ENCODE measurements at regions not wholly inside any gene's neighbourhood (a gene's known extent, or its start where the extent isn't known, plus 50 kb on each side); places are given as distances from the start of the nearest gene placed in this dataset.

DNA sequence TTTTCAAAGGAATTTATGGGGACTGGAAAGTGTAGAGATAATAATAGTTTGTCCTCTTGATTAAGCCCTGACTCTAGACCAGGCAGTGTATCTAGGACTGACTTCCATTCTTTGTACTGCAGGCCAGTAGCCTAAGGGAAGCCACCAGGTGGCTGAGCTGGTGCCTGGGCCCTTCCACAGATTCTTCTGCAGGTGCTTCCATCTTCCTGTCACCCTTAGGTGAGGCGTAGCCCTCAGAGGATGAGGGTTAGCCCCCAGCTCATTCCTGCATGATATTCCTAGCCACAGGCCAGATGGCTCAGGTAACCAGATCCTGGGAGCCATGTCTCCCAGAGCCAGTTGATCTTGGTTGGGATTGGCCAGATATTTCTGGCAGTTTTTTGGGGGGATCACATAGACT lies 169.0 kb upstream of the IL12A start:
- Histone ChIP-seq H3K27ac (ENCODE audit: low read depth, low read length) (no peak overlapping the region), H4K20me1 (ENCODE audit: low read depth, low read length) (no peaks in the 10 kb centered on the region), H3K4me3 (ENCODE audit: insufficient read depth, low read length, poor library complexity, severe bottlenecking) (no peak overlapping the region), H3K4me2 (ENCODE audit: low read depth, low read length, poor library complexity, severe bottlenecking) (no peak overlapping the region), H3K9me2 (replicated peaks; ENCODE audit: insufficient read depth, low read length) (no peaks in the 10 kb centered on the region), H3K79me2 (ENCODE audit: insufficient read depth, low read length) (no peaks in the 10 kb centered on the region), H3K36me3 (ENCODE audit: low read length) (no peaks in the 10 kb centered on the region), H3K9me3 (ENCODE audit: insufficient read depth, low read length) (no peaks in the 10 kb centered on the region), H2AFZ (ENCODE audit: low read depth, low read length, severe bottlenecking) (no peak overlapping the region), H3F3A (ENCODE audit: insufficient read depth) (no peaks in the 10 kb centered on the region), H3K27me3 (ENCODE audit: low read length) (no peaks in the 10 kb centered on the region), H3K9ac (ENCODE audit: low read length) (no peak overlapping the region)
- TF ChIP-seq, protein P1, sequence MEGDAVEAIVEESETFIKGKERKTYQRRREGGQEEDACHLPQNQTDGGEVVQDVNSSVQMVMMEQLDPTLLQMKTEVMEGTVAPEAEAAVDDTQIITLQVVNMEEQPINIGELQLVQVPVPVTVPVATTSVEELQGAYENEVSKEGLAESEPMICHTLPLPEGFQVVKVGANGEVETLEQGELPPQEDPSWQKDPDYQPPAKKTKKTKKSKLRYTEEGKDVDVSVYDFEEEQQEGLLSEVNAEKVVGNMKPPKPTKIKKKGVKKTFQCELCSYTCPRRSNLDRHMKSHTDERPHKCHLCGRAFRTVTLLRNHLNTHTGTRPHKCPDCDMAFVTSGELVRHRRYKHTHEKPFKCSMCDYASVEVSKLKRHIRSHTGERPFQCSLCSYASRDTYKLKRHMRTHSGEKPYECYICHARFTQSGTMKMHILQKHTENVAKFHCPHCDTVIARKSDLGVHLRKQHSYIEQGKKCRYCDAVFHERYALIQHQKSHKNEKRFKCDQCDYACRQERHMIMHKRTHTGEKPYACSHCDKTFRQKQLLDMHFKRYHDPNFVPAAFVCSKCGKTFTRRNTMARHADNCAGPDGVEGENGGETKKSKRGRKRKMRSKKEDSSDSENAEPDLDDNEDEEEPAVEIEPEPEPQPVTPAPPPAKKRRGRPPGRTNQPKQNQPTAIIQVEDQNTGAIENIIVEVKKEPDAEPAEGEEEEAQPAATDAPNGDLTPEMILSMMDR (IDR thresholded peaks at IDR 0.05; ENCODE audit: insufficient read depth, low read length, poor library complexity, severe bottlenecking), result no peak
- TF ChIP-seq EZH2phosphoT487 (conservative IDR thresholded peaks at IDR 0.05; ENCODE audit: low read length), result no peak

DNA sequence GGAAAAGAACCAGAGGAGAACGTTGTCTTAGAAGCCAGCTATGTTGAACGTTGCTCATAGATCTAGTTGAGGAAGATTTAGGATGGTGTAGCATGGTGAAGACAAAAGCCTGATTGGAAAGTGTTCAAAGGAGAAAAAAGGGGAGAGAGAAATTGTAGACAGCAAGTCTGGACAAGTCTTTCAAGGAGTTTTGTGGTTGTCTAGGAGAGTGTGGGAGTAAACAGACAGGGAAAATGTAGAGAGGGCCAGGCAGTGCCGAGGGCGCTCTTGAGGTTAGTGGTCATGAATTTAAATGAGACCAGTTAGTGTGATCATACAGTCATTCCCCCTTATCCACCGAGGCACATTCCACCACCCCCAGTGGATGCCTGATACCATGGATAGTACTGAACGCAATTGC lies 167.5 kb upstream of the IL12A start:
- Histone ChIP-seq H3K4me2 (ENCODE audit: low read depth, low read length, poor library complexity, severe bottlenecking) (no peak overlapping the region), H3K4me3 (ENCODE audit: insufficient read depth, low read length, poor library complexity, severe bottlenecking) (no peak overlapping the region), H2AFZ (ENCODE audit: low read depth, low read length, severe bottlenecking) (no peak overlapping the region), H3K79me2 (ENCODE audit: insufficient read depth, low read length) (no peaks in the 10 kb centered on the region), H3K9ac (ENCODE audit: low read length) (no peak overlapping the region), H3K9me3 (ENCODE audit: insufficient read depth, low read length) (no peaks in the 10 kb centered on the region), H3K36me3 (ENCODE audit: low read length) (no peaks in the 10 kb centered on the region), H4K20me1 (ENCODE audit: low read depth, low read length) (no peaks in the 10 kb centered on the region), H3K27me3 (ENCODE audit: low read length) (no peaks in the 10 kb centered on the region), H3K9me2 (replicated peaks; ENCODE audit: insufficient read depth, low read length) (no peaks in the 10 kb centered on the region), H3K27ac (ENCODE audit: low read depth, low read length) (no peak overlapping the region), H3F3A (ENCODE audit: insufficient read depth) (no peaks in the 10 kb centered on the region)
- no peak for TF ChIP-seq EZH2phosphoT487 (conservative IDR thresholded peaks at IDR 0.05; ENCODE audit: low read length)
- TF ChIP-seq, protein P1 (IDR thresholded peaks at IDR 0.05; ENCODE audit: insufficient read depth, low read length, poor library complexity, severe bottlenecking), result no peak

- Histone ChIP-seq H2AFZ (ENCODE audit: low read depth, low read length, severe bottlenecking) (no peak overlapping the region), H3K79me2 (ENCODE audit: insufficient read depth, low read length) (no peaks in the 10 kb centered on the region), H4K20me1 (ENCODE audit: low read depth, low read length) (no peaks in the 10 kb centered on the region), H3K9me2 (replicated peaks; ENCODE audit: insufficient read depth, low read length) (no peaks in the 10 kb centered on the region), H3K4me2 (ENCODE audit: low read depth, low read length, poor library complexity, severe bottlenecking) (no peak overlapping the region), H3F3A (ENCODE audit: insufficient read depth) (no peaks in the 10 kb centered on the region), H3K9ac (ENCODE audit: low read length) (no peak overlapping the region), H3K27ac (ENCODE audit: low read depth, low read length) (no peak overlapping the region), H3K27me3 (ENCODE audit: low read length) (no peaks in the 10 kb centered on the region), H3K36me3 (ENCODE audit: low read length) (no peaks in the 10 kb centered on the region), H3K4me3 (ENCODE audit: insufficient read depth, low read length, poor library complexity, severe bottlenecking) (no peak overlapping the region), H3K9me3 (ENCODE audit: insufficient read depth, low read length) (no peaks in the 10 kb centered on the region)
- TF ChIP-seq EZH2phosphoT487 (conservative IDR thresholded peaks at IDR 0.05; ENCODE audit: low read length), result no peak
- TF ChIP-seq, protein P1 (IDR thresholded peaks at IDR 0.05; ENCODE audit: insufficient read depth, low read length, poor library complexity, severe bottlenecking), result no peak
Measured at GRCh38 chr3:159821736-159822135, 166.9 kb upstream of the IL12A start.

Measured in SU-DHL-6 (cell line).